ENCODE measurements at regions not wholly inside any gene's neighbourhood (a gene's known extent, or its start where the extent isn't known, plus 50 kb on each side); places are given as distances from the start of the nearest gene placed in this dataset.

GRCh38 chr6:137692806-137693205, 174.3 kb upstream of the TNFAIP3 start:
- no peak for DNase-seq

- no peak for DNase-seq
These were observed 173.3 kb upstream of the TNFAIP3 start for GRCh38 chr6:137693711-137694110.

GRCh38 chr6:137696765-137697164, 170.3 kb upstream of the TNFAIP3 start:
- no peak for DNase-seq

- no peak for DNase-seq
These were observed 169.7 kb upstream of the TNFAIP3 start for GRCh38 chr6:137697267-137697938.

- DNase-seq: no peak
These were observed 168.4 kb upstream of the TNFAIP3 start for GRCh38 chr6:137698636-137699030.

GRCh38 chr6:137699031-137699683, 167.9 kb upstream of the TNFAIP3 start:
- DNase-seq: peak; percentile 75 to 78

GRCh38 chr6:137700161-137700560, 166.9 kb upstream of the TNFAIP3 start:
- no peak for DNase-seq

- no peak for DNase-seq
These were observed 166.1 kb upstream of the TNFAIP3 start for GRCh38 chr6:137700751-137701477.

GRCh38 chr6:137701942-137702341, 165.1 kb upstream of the TNFAIP3 start:
- no peak for DNase-seq

GRCh38 chr6:137702791-137703424, 164.2 kb upstream of the TNFAIP3 start:
- no peak for DNase-seq

GRCh38 chr6:137704802-137705159, 162.3 kb upstream of the TNFAIP3 start:
- no peak for DNase-seq

- peak; percentile 85 to 88 for DNase-seq
These were observed 161.6 kb upstream of the TNFAIP3 start for GRCh38 chr6:137705160-137706082.

GRCh38 chr6:137706083-137706750, 160.8 kb upstream of the TNFAIP3 start:
- no peak for DNase-seq

GRCh38 chr6:137707038-137707589, 159.9 kb upstream of the TNFAIP3 start:
- no peak for DNase-seq

- DNase-seq: peak; percentile 74 to 76
These were observed 159.3 kb upstream of the TNFAIP3 start for GRCh38 chr6:137707590-137708360.

GRCh38 chr6:137708481-137708880, 158.6 kb upstream of the TNFAIP3 start:
- DNase-seq: no peak

- DNase-seq: peak; percentile 52 to 58
These were observed 157.4 kb upstream of the TNFAIP3 start for GRCh38 chr6:137709424-137710236.

- no peak for DNase-seq
These were observed 155.1 kb upstream of the TNFAIP3 start for GRCh38 chr6:137711972-137712371.

- no peak for DNase-seq
These were observed 154.5 kb upstream of the TNFAIP3 start for GRCh38 chr6:137712587-137712986.

GRCh38 chr6:137715589-137716045, 151.4 kb upstream of the TNFAIP3 start:
- DNase-seq: no peak
